K562 (cell line): ENCODE measurements at regions not wholly inside any gene's neighbourhood (a gene's known extent, or its start where the extent isn't known, plus 50 kb on each side); places are given as distances from the start of the nearest gene placed in this dataset.

Experiments
- ATAC-seq: fragments of 200-7000 bp; cut with Tn5 transposase; 3 replicates; pipeline ENCODE4 v1.9.1; 2020; ENCODE audit warnings: moderate library complexity
- BruUV-seq: library from RNA; stranded (reverse); fragments of 400-500 nt; replicated peaks from 2 replicates; lab custom pipeline; 2021; lab: Mats Ljungman, UMichigan
- CTCF ChIA-PET: fragments of 300-600 bp; formaldehyde crosslinking; extraction: SDS; loops from one replicate; lab custom pipeline; 2021; ENCODE audit warnings: low intra/inter-chr PET ratio; lab: Yijun Ruan, JAX
- POLR2A ChIA-PET: fragments of 300-600, 350-650 bp; sonication (Branson Sonifier 250); formaldehyde crosslinking; extraction: SDS; loops from one replicate; lab custom pipeline; 2021; ENCODE audit warnings: antibody characterized with exemption, inconsistent platforms; lab: Yijun Ruan, JAX
- DNase-seq, 4 experiments: peaks; one replicate each; pipeline versions ENCODE4 v3.0.0 to v3.0.0-alpha.2; 2011 to 2018; ENCODE audit warnings: low spot score in 3 of 4, mixed read lengths in 3 of 4; ENCODE audit errors: extremely low read depth in 1 of 4
- FAIRE-seq: peaks from 2 replicates; lab custom pipeline; 2011; peaks lifted over from hg19 to GRCh38; lab: Jason Lieb, UNC
- H2AFZ ChIP-seq: 2 replicates; pipeline ENCODE4 v1.6.0; 2011; ENCODE audit warnings: low read depth, low read length, control low read depth, inconsistent platforms
- H3K27ac ChIP-seq: fragments of 200-600 bp; 3 replicates; pipeline ENCODE4 v1.8.0; 2011; ENCODE audit warnings: low read depth, mild to moderate bottlenecking, control low read depth, inconsistent platforms, low read length, moderate library complexity, mixed read lengths; ENCODE audit errors: extremely low read depth
- H3K27me3 ChIP-seq, 2 experiments: fragments of 300-600 bp in 1 of 2; 2 replicates in 1 of 2; 3 replicates in 1 of 2; pipeline versions ENCODE4 v1.6.0 to v1.8.0; 2011; ENCODE audit warnings: inconsistent platforms in 2 of 2, low read length in 2 of 2, mild to moderate bottlenecking in 1 of 2, mixed read lengths in 1 of 2, moderate library complexity in 1 of 2; ENCODE audit not compliant: control insufficient read depth in 2 of 2, insufficient read depth in 2 of 2
- H3K36me3 ChIP-seq: fragments of 300-600 bp; 3 replicates; pipeline ENCODE4 v1.8.0; 2011; ENCODE audit warnings: mild to moderate bottlenecking, low read length, inconsistent platforms; ENCODE audit not compliant: control insufficient read depth, insufficient read depth
- H3K4me1 ChIP-seq, 2 experiments: fragments of 200-600 bp in 1 of 2; replicated peaks in 1 of 2; 2 replicates in 1 of 2; 3 replicates in 1 of 2; pipeline versions ENCODE4 v1.5.1 to v1.8.0; 2011; ENCODE audit warnings: inconsistent platforms in 2 of 2, low read length in 2 of 2, mild to moderate bottlenecking in 1 of 2, mixed read lengths in 1 of 2, moderate library complexity in 1 of 2; ENCODE audit not compliant: control insufficient read depth in 2 of 2, insufficient read depth in 2 of 2
- H3K4me2 ChIP-seq: 2 replicates; pipeline ENCODE4 v1.6.1; 2011; ENCODE audit warnings: low read length, control low read depth, inconsistent platforms, mixed read lengths; ENCODE audit not compliant: insufficient read depth
- H3K4me3 ChIP-seq: fragments of 200-600 bp; sonication (generic), shearing (Covaris generic); 2 replicates; pipeline ENCODE4 v1.5.1; 2016; ENCODE audit warnings: control low read depth, inconsistent platforms
- H3K79me2 ChIP-seq: fragments of 200-600 bp; 3 replicates; pipeline ENCODE4 v1.8.0; 2011; ENCODE audit warnings: low read length, inconsistent platforms; ENCODE audit not compliant: control insufficient read depth, insufficient read depth
- H3K9ac ChIP-seq, 2 experiments: 2 replicates each; pipeline versions ENCODE4 v1.6.0 to v1.6.1; 2011; ENCODE audit warnings: low read depth in 2 of 2, low read length in 2 of 2, control low read depth in 1 of 2, inconsistent platforms in 1 of 2, mild to moderate bottlenecking in 1 of 2, mixed read lengths in 1 of 2; ENCODE audit not compliant: insufficient read depth in 1 of 2
- H3K9me1 ChIP-seq: one replicate; pipeline ENCODE4 v1.6.0; 2011; ENCODE audit warnings: inconsistent platforms, mild to moderate bottlenecking, low read length, moderate library complexity; ENCODE audit not compliant: control insufficient read depth, insufficient read depth
- H3K9me3 ChIP-seq: replicated peaks from 2 replicates; pipeline ENCODE4 v1.5.1; 2011; ENCODE audit warnings: low read depth, low read length, inconsistent platforms; ENCODE audit not compliant: control insufficient read depth, insufficient read depth
- H4K20me1 ChIP-seq: replicated peaks from 2 replicates; pipeline ENCODE4 v1.6.1; 2011; ENCODE audit warnings: low read length, inconsistent platforms, mixed read lengths; ENCODE audit not compliant: control insufficient read depth, insufficient read depth
- CCAR2 ChIP-seq: fragments of 200-400 bp; formaldehyde crosslinking; IDR thresholded peaks from 2 replicates; pipeline ENCODE4 v1.6.1; 2017; ENCODE audit warnings: mild to moderate bottlenecking, low read depth, low read length
- HDAC3 ChIP-seq: fragments of 450-650 bp; IDR thresholded peaks from 2 replicates; pipeline ENCODE4 v1.6.1; 2018; ENCODE audit warnings: borderline replicate concordance, mild to moderate bottlenecking, moderate library complexity; ENCODE audit not compliant: partially characterized antibody
- PCBP1 ChIP-seq: fragments of 200-400 bp; formaldehyde crosslinking; IDR thresholded peaks from 2 replicates; pipeline ENCODE4 v1.6.1; 2018; ENCODE audit warnings: mild to moderate bottlenecking, low read depth, low read length; ENCODE audit not compliant: poor library complexity, severe bottlenecking
- RAD21 ChIP-seq, 2 experiments: fragments of 250-450 bp in 1 of 2; fragments of 450-650 bp in 1 of 2; sonication (Bioruptor Pico) in 1 of 2; formaldehyde crosslinking in 1 of 2; IDR thresholded peaks in 1 of 2; conservative IDR thresholded peaks in 1 of 2; 2 replicates each; pipeline versions ENCODE4 v1.4.0 to v1.8.0; 2020 to 2022; ENCODE audit warnings: mild to moderate bottlenecking in 2 of 2, moderate library complexity in 1 of 2
- RUNX1 ChIP-seq: sonication (generic); IDR thresholded peaks from 2 replicates; pipeline ENCODE4 v1.6.1; 2016; ENCODE audit warnings: antibody characterized with exemption, low read depth
- SRSF9 ChIP-seq: fragments of 200-400 bp; formaldehyde crosslinking; IDR thresholded peaks from 2 replicates; pipeline ENCODE4 v1.6.1; 2017; ENCODE audit warnings: low read depth, low read length, borderline replicate concordance
- ZNF766 ChIP-seq: fragments of 200-800 bp; sonication (Bioruptor generic); conservative IDR thresholded peaks from 2 replicates; pipeline ENCODE4 v1.6.1; 2016; ENCODE audit warnings: missing genetic modification characterization, missing compliant biosample characterization
- in situ Hi-C: fragments of 300-500 bp; cut with MboI; formaldehyde crosslinking; loops from 4 replicates; pipeline ENCODE4 v1.15.0; 2018; ENCODE audit warnings: inconsistent platforms, mixed read lengths
- intact Hi-C: fragments of 100-400 bp; cut with micrococcal nuclease; formaldehyde crosslinking; loops from 2 replicates; pipeline ENCODE4 v1.14.2; 2022
- TF ChIP-seq, protein P1 (sequence below): sonication (generic); formaldehyde crosslinking; IDR thresholded peaks from 2 replicates; pipeline ENCODE4 v1.8.1; 2023; ENCODE audit warnings: mild to moderate bottlenecking, missing genetic modification reagents
- TF ChIP-seq, protein P2 (sequence below): fragments of 250-450 bp; sonication (Bioruptor Pico); IDR thresholded peaks from 2 replicates; pipeline ENCODE4 v1.8.0; 2021; ENCODE audit warnings: mild to moderate bottlenecking, moderate library complexity
- TF ChIP-seq, protein P3 (sequence below): fragments of 450-650 bp; formaldehyde crosslinking; IDR thresholded peaks from 2 replicates; pipeline ENCODE4 v1.4.0; 2020; ENCODE audit warnings: mild to moderate bottlenecking, moderate library complexity
- TF ChIP-seq, protein P4 (sequence below): fragments of 450-650 bp; formaldehyde crosslinking; IDR thresholded peaks from 2 replicates; pipeline ENCODE4 v1.4.0; 2020; ENCODE audit warnings: mild to moderate bottlenecking, moderate library complexity
- TF ChIP-seq, protein P5 (sequence below): fragments of 450-650 bp; IDR thresholded peaks from 2 replicates; pipeline ENCODE4 v1.6.1; 2016; ENCODE audit warnings: missing biosample characterization, missing genetic modification characterization
- TF ChIP-seq, protein P6 (sequence below): fragments of 250-450 bp; sonication (Bioruptor Pico); IDR thresholded peaks from 2 replicates; pipeline ENCODE4 v1.6.1; 2021; ENCODE audit warnings: mild to moderate bottlenecking

DNA sequence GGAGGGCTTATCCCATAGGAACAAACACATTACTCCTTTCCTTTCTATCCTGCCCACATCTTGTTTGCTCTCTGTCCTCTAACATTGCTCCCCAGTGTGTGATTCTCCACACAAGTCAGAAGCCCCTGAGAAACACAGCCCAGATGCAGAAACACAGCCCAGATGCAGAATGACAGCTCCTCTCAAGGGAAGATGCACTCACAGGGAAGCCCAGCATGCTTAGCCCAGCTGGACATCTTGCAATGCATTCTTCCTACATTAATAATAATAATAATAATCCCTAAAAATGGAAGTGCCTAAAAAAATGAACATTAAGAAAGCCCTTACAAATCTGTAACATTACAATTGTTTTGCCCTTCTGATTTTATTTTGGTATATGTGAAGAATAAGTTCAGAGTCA, 172.1 kb downstream of the CBLN2 start:
- Histone ChIP-seq H3K4me2 (no peak overlapping the region), H4K20me1 (no peaks in the 10 kb centered on the region), H3K9me3 (no peaks in the 10 kb centered on the region), H3K27me3 (no peaks in the 10 kb centered on the region), H3K9ac (no peak overlapping the region), H3K36me3 (no peaks in the 10 kb centered on the region), H3K4me1 (no peaks in the 10 kb centered on the region), H3K79me2 (no peaks in the 10 kb centered on the region), H2AFZ (no peak overlapping the region), H3K27ac (no peak overlapping the region), H3K4me3 (no peak overlapping the region), H3K9me1 (no peaks in the 10 kb centered on the region)
- ChIA-PET CTCF (no interaction called here), POLR2A (no interaction called here)
- in situ Hi-C loops: no loop called here
- intact Hi-C loops: no loop called here
- ATAC-seq: no peak
- BruUV-seq: no TSS peak
- no peak for FAIRE-seq
- TF ChIP-seq RUNX1 (no peak), ZNF766 (no peak), SRSF9 (no peak), RAD21 (CRISPR knock-in tag; conservative IDR thresholded peaks at IDR 0.05 in 1 of 2, IDR thresholded peaks at IDR 0.05 in 1 of 2) (no peak), HDAC3 (no peak), PCBP1 (no peak), CCAR2 (no peak)
- TF ChIP-seq, protein P1, sequence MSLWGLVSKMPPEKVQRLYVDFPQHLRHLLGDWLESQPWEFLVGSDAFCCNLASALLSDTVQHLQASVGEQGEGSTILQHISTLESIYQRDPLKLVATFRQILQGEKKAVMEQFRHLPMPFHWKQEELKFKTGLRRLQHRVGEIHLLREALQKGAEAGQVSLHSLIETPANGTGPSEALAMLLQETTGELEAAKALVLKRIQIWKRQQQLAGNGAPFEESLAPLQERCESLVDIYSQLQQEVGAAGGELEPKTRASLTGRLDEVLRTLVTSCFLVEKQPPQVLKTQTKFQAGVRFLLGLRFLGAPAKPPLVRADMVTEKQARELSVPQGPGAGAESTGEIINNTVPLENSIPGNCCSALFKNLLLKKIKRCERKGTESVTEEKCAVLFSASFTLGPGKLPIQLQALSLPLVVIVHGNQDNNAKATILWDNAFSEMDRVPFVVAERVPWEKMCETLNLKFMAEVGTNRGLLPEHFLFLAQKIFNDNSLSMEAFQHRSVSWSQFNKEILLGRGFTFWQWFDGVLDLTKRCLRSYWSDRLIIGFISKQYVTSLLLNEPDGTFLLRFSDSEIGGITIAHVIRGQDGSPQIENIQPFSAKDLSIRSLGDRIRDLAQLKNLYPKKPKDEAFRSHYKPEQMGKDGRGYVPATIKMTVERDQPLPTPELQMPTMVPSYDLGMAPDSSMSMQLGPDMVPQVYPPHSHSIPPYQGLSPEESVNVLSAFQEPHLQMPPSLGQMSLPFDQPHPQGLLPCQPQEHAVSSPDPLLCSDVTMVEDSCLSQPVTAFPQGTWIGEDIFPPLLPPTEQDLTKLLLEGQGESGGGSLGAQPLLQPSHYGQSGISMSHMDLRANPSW (CRISPR knock-in tag): no peak
- TF ChIP-seq, protein P2, sequence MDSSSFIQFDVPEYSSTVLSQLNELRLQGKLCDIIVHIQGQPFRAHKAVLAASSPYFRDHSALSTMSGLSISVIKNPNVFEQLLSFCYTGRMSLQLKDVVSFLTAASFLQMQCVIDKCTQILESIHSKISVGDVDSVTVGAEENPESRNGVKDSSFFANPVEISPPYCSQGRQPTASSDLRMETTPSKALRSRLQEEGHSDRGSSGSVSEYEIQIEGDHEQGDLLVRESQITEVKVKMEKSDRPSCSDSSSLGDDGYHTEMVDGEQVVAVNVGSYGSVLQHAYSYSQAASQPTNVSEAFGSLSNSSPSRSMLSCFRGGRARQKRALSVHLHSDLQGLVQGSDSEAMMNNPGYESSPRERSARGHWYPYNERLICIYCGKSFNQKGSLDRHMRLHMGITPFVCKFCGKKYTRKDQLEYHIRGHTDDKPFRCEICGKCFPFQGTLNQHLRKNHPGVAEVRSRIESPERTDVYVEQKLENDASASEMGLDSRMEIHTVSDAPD: no peak
- TF ChIP-seq, protein P3, sequence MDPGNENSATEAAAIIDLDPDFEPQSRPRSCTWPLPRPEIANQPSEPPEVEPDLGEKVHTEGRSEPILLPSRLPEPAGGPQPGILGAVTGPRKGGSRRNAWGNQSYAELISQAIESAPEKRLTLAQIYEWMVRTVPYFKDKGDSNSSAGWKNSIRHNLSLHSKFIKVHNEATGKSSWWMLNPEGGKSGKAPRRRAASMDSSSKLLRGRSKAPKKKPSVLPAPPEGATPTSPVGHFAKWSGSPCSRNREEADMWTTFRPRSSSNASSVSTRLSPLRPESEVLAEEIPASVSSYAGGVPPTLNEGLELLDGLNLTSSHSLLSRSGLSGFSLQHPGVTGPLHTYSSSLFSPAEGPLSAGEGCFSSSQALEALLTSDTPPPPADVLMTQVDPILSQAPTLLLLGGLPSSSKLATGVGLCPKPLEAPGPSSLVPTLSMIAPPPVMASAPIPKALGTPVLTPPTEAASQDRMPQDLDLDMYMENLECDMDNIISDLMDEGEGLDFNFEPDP: no peak
- TF ChIP-seq, protein P4, sequence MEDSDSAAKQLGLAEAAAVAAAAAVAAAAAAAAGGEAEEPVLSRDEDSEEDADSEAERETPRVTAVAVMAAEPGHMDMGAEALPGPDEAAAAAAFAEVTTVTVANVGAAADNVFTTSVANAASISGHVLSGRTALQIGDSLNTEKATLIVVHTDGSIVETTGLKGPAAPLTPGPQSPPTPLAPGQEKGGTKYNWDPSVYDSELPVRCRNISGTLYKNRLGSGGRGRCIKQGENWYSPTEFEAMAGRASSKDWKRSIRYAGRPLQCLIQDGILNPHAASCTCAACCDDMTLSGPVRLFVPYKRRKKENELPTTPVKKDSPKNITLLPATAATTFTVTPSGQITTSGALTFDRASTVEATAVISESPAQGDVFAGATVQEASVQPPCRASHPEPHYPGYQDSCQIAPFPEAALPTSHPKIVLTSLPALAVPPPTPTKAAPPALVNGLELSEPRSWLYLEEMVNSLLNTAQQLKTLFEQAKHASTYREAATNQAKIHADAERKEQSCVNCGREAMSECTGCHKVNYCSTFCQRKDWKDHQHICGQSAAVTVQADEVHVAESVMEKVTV: no peak
- TF ChIP-seq, protein P5, sequence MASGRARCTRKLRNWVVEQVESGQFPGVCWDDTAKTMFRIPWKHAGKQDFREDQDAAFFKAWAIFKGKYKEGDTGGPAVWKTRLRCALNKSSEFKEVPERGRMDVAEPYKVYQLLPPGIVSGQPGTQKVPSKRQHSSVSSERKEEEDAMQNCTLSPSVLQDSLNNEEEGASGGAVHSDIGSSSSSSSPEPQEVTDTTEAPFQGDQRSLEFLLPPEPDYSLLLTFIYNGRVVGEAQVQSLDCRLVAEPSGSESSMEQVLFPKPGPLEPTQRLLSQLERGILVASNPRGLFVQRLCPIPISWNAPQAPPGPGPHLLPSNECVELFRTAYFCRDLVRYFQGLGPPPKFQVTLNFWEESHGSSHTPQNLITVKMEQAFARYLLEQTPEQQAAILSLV: no peak
- TF ChIP-seq, protein P6, sequence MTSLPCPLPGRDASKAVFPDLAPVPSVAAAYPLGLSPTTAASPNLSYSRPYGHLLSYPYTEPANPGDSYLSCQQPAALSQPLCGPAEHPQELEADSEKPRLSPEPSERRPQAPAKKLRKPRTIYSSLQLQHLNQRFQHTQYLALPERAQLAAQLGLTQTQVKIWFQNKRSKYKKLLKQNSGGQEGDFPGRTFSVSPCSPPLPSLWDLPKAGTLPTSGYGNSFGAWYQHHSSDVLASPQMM: no peak
- no peak for DNase-seq
